ENCODE measurements at regions not wholly inside any gene's neighbourhood (a gene's known extent, or its start where the extent isn't known, plus 50 kb on each side); places are given as distances from the start of the nearest gene placed in this dataset.

- H3K27me3 Mint-ChIP-seq (ENCODE audit: insufficient read depth, unreplicated experiment) = no peaks in the 10 kb centered on the region
Measured at GRCh38 chr3:20325563-20325962, 139.6 kb upstream of the SGO1 start.

DNA sequence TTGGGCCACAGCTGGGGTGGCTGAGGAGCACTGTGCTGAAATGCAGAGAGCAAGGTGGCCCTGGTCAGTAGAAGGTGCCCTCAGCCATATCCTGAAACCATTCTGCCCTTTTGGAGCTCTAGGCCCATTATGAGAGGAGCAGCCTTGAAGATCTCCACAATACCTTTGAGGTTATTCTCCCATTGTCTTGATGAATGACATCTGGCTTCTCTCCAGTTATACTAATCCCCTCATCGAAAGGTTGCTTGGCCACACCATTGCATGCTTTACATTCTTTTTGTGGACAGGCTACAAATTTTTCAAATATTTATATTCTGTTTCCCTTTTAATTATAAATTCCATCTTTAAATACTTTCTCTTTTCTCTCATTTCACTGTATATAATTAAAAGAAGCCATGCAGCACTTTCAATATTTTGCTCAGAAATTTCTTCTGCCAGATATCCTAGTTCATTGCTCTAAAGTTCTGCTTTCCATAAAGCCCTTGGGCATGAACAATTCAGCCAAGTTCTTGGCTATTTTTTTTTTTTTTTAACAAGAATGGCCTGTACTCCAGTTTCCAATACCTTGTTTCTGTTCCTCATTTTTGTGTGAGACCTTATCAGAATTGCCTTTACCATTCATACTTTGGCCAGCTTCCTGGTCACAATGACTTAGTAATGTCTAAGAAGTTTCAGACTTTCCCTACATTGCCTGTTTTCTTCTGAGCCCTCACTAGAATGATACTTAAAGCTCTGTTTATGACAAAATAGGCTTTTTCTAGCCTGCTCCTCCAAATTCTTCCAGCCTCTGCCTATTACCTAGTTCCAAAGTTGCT lies 138.9 kb upstream of the SGO1 start:
- intact Hi-C loops (cut with micrococcal nuclease) = no loop called here
- H3K27ac Mint-ChIP-seq (ENCODE audit: low read depth, unreplicated experiment) = peak overlapping the region; percentile 31
- no TSS peak for BruUV-seq (replicated peaks)
- no peaks in the 10 kb centered on the region for H3K36me3 Mint-ChIP-seq (ENCODE audit: insufficient read depth, unreplicated experiment)
- DNase-seq (ENCODE audit: unreplicated experiment) = peak; percentile 2
- POLR2A ChIA-PET = no interaction called here
- TF ChIP-seq CTCF (IDR thresholded peaks at IDR 0.05; ENCODE audit: unreplicated experiment) = no peak
- no peaks in the 10 kb centered on the region for H3K27me3 Mint-ChIP-seq (ENCODE audit: insufficient read depth, unreplicated experiment)
- no peaks in the 10 kb centered on the region for H3K4me1 Mint-ChIP-seq (ENCODE audit: insufficient read depth, unreplicated experiment)
- H3K4me3 Mint-ChIP-seq (ENCODE audit: unreplicated experiment) = no peak overlapping the region
- H3K9me3 Mint-ChIP-seq (ENCODE audit: unreplicated experiment) = no peaks in the 10 kb centered on the region
- CTCF ChIA-PET = interaction anchor here (0.5 to 1.0 kb wide), 3 partner anchors 16 to 351 kb away, joined by 3 to 4 read pairs (median 3); no protein-coding TSS in a partner anchor

More at GRCh38 chr3:20325563-20325962, 139.6 kb upstream of the SGO1 start:
- Mint-ChIP-seq H3K9me3 (ENCODE audit: unreplicated experiment) (no peaks in the 10 kb centered on the region), H3K36me3 (ENCODE audit: insufficient read depth, unreplicated experiment) (no peaks in the 10 kb centered on the region), H3K4me3 (ENCODE audit: unreplicated experiment) (no peak overlapping the region), H3K4me1 (ENCODE audit: insufficient read depth, unreplicated experiment) (no peaks in the 10 kb centered on the region), H3K27ac (ENCODE audit: low read depth, unreplicated experiment) (no peak overlapping the region)
- ChIA-PET CTCF (no interaction called here), POLR2A (no interaction called here)
- no TSS peak for BruUV-seq (replicated peaks)
- TF ChIP-seq CTCF (IDR thresholded peaks at IDR 0.05; ENCODE audit: unreplicated experiment) = no peak
- intact Hi-C loops (cut with micrococcal nuclease) = no loop called here
- no peak for DNase-seq (ENCODE audit: unreplicated experiment)

DNA sequence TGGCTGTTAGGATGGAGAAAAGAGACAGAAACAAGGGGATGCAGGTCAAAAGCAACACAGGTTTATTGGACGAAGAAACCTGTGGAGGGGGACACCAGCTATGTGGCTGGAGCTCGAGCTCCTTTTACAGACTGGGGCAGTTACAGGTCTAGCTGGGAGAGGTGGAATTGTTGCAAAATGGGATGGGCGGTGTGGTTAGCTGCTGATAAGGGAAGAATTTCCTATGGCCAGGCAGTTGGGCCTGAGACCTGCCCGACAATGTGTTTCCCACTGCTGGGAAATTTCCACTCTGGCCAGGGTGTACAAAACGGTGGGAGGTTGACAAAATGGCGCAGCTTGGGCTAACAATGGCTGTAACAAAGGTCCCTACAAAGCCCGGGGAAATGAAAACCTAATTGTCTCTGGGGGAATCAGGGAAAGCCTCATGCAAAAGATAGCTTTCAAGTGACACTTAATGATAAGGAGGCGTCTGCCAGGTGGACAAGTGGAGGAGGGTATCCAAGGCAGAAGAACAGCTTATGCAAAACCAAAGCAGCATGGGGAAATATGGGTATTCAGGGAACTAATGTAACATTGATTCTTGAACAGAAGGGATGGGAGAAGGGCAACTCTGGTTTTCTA lies 137.4 kb upstream of the SGO1 start:
- H3K4me3 Mint-ChIP-seq (ENCODE audit: unreplicated experiment) = no peak overlapping the region
- BruUV-seq (replicated peaks) = no TSS peak
- TF ChIP-seq CTCF (IDR thresholded peaks at IDR 0.05; ENCODE audit: unreplicated experiment) = no peak
- H3K36me3 Mint-ChIP-seq (ENCODE audit: insufficient read depth, unreplicated experiment) = no peaks in the 10 kb centered on the region
- POLR2A ChIA-PET = no interaction called here
- H3K4me1 Mint-ChIP-seq (ENCODE audit: insufficient read depth, unreplicated experiment) = no peaks in the 10 kb centered on the region
- CTCF ChIA-PET = interaction anchor here (0.6 to 1.0 kb wide), 2 partner anchors 17 to 539 kb away, joined by 3 read pairs; no protein-coding TSS in a partner anchor
- no peak overlapping the region for H3K27ac Mint-ChIP-seq (ENCODE audit: low read depth, unreplicated experiment)
- intact Hi-C loops (cut with micrococcal nuclease) = no loop called here
- no peak for DNase-seq (ENCODE audit: unreplicated experiment)
- H3K27me3 Mint-ChIP-seq (ENCODE audit: insufficient read depth, unreplicated experiment) = no peaks in the 10 kb centered on the region
- no peaks in the 10 kb centered on the region for H3K9me3 Mint-ChIP-seq (ENCODE audit: unreplicated experiment)

GRCh38 chr3:20322085-20322484 lies 136.1 kb upstream of the SGO1 start:
- Mint-ChIP-seq H3K4me1 (ENCODE audit: insufficient read depth, unreplicated experiment) (no peaks in the 10 kb centered on the region), H3K36me3 (ENCODE audit: insufficient read depth, unreplicated experiment) (no peaks in the 10 kb centered on the region), H3K27me3 (ENCODE audit: insufficient read depth, unreplicated experiment) (no peaks in the 10 kb centered on the region), H3K4me3 (ENCODE audit: unreplicated experiment) (no peak overlapping the region), H3K9me3 (ENCODE audit: unreplicated experiment) (no peaks in the 10 kb centered on the region), H3K27ac (ENCODE audit: low read depth, unreplicated experiment) (no peak overlapping the region)
- BruUV-seq (replicated peaks) = no TSS peak
- intact Hi-C loops (cut with micrococcal nuclease) = no loop called here
- ChIA-PET CTCF (no interaction called here), POLR2A (no interaction called here)
- DNase-seq (ENCODE audit: unreplicated experiment) = no peak
- no peak for TF ChIP-seq CTCF (IDR thresholded peaks at IDR 0.05; ENCODE audit: unreplicated experiment)
